ENCODE measurements at regions not wholly inside any gene's neighbourhood (a gene's known extent, or its start where the extent isn't known, plus 50 kb on each side); places are given as distances from the start of the nearest gene placed in this dataset.

- Histone ChIP-seq H3K9me3 (ENCODE audit: low read depth, low read length) (no peaks in the 10 kb centered on the region), H3K79me2 (ENCODE audit: insufficient read depth, low read length) (no peaks in the 10 kb centered on the region), H3K4me1 (ENCODE audit: insufficient read depth, low read length) (no peaks in the 10 kb centered on the region), H3K4me3 (ENCODE audit: insufficient read depth, low read length) (no peak overlapping the region), H2AFZ (ENCODE audit: low read length) (no peak overlapping the region), H3K4me2 (ENCODE audit: insufficient read depth, low read length) (no peak overlapping the region), H3K27me3 (ENCODE audit: insufficient read depth, low read length) (peaks cover 16% of the 10 kb centered on the region), H3K36me3 (ENCODE audit: insufficient read depth, low read length) (no peaks in the 10 kb centered on the region), H3K27ac (ENCODE audit: low read depth, low read length) (no peak overlapping the region), H4K20me1 (ENCODE audit: insufficient read depth, low read length) (no peaks in the 10 kb centered on the region)
- TF ChIP-seq, protein P1, sequence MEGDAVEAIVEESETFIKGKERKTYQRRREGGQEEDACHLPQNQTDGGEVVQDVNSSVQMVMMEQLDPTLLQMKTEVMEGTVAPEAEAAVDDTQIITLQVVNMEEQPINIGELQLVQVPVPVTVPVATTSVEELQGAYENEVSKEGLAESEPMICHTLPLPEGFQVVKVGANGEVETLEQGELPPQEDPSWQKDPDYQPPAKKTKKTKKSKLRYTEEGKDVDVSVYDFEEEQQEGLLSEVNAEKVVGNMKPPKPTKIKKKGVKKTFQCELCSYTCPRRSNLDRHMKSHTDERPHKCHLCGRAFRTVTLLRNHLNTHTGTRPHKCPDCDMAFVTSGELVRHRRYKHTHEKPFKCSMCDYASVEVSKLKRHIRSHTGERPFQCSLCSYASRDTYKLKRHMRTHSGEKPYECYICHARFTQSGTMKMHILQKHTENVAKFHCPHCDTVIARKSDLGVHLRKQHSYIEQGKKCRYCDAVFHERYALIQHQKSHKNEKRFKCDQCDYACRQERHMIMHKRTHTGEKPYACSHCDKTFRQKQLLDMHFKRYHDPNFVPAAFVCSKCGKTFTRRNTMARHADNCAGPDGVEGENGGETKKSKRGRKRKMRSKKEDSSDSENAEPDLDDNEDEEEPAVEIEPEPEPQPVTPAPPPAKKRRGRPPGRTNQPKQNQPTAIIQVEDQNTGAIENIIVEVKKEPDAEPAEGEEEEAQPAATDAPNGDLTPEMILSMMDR (IDR thresholded peaks at IDR 0.05; ENCODE audit: extremely low read depth, low read depth, low read length), result no peak
- DNase-seq (ENCODE audit: insufficient read length, low spot score, missing footprints), result no peak
Observed at GRCh38 chr7:7014827-7015595, 167.3 kb upstream of the C1GALT1 start.

DNA sequence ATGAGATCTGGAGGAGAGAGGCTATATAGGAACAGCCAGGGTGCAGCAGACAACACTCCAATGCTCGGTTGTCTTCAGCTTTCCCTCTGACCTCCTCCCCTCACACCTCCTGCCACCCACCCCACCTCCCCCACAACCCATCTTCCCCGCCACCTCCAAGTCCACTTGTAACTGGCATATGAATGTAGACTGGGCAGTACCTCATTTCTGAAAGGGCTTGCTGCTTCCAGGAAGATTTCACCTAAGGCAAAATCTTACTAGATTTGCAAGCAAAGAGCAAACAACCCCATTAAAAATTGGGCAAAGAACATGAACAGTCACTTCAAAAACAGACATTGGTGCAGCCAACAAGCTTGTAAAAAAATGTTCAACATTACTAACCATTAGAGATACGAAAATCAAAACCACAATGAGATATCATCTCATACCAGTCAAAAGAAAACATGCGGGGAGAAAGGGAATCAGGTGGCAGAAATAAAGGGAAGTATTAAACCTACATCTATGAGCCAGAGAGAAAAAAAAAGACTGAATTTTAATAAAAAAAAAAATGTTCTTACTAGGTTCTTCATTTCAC, 164.6 kb upstream of the C1GALT1 start:
- no peak overlapping the region for H2AFZ ChIP-seq (ENCODE audit: low read length)
- peaks cover 9% of the 10 kb centered on the region for H3K27me3 ChIP-seq (ENCODE audit: insufficient read depth, low read length)
- no peak overlapping the region for H3K4me2 ChIP-seq (ENCODE audit: insufficient read depth, low read length)
- no peaks in the 10 kb centered on the region for H3K36me3 ChIP-seq (ENCODE audit: insufficient read depth, low read length)
- no peak overlapping the region for H3K27ac ChIP-seq (ENCODE audit: low read depth, low read length)
- H4K20me1 ChIP-seq (ENCODE audit: insufficient read depth, low read length), result no peaks in the 10 kb centered on the region
- no peak overlapping the region for H3K4me3 ChIP-seq (ENCODE audit: insufficient read depth, low read length)
- DNase-seq (ENCODE audit: insufficient read length, low spot score, missing footprints), result no peak
- H3K9me3 ChIP-seq (ENCODE audit: low read depth, low read length), result no peaks in the 10 kb centered on the region
- H3K79me2 ChIP-seq (ENCODE audit: insufficient read depth, low read length), result no peaks in the 10 kb centered on the region
- TF ChIP-seq, protein P1 (IDR thresholded peaks at IDR 0.05; ENCODE audit: extremely low read depth, low read depth, low read length), result no peak
- H3K4me1 ChIP-seq (ENCODE audit: insufficient read depth, low read length), result no peaks in the 10 kb centered on the region

GRCh38 chr7:7018290-7018689, 164.1 kb upstream of the C1GALT1 start:
- no peak for DNase-seq (ENCODE audit: insufficient read length, low spot score, missing footprints)
- no peak overlapping the region for H2AFZ ChIP-seq (ENCODE audit: low read length)
- H3K4me3 ChIP-seq (ENCODE audit: insufficient read depth, low read length), result no peak overlapping the region
- H4K20me1 ChIP-seq (ENCODE audit: insufficient read depth, low read length), result no peaks in the 10 kb centered on the region
- H3K79me2 ChIP-seq (ENCODE audit: insufficient read depth, low read length), result no peaks in the 10 kb centered on the region
- H3K4me1 ChIP-seq (ENCODE audit: insufficient read depth, low read length), result no peaks in the 10 kb centered on the region
- no peaks in the 10 kb centered on the region for H3K9me3 ChIP-seq (ENCODE audit: low read depth, low read length)
- no peak overlapping the region for H3K4me2 ChIP-seq (ENCODE audit: insufficient read depth, low read length)
- peaks cover 4% of the 10 kb centered on the region for H3K27me3 ChIP-seq (ENCODE audit: insufficient read depth, low read length)
- H3K27ac ChIP-seq (ENCODE audit: low read depth, low read length), result no peak overlapping the region
- TF ChIP-seq, protein P1 (IDR thresholded peaks at IDR 0.05; ENCODE audit: extremely low read depth, low read depth, low read length), result no peak
- no peaks in the 10 kb centered on the region for H3K36me3 ChIP-seq (ENCODE audit: insufficient read depth, low read length)

- peaks cover 3% of the 10 kb centered on the region for H3K27me3 ChIP-seq (ENCODE audit: insufficient read depth, low read length)
- no peak overlapping the region for H3K27ac ChIP-seq (ENCODE audit: low read depth, low read length)
- H3K9me3 ChIP-seq (ENCODE audit: low read depth, low read length), result no peaks in the 10 kb centered on the region
- H3K79me2 ChIP-seq (ENCODE audit: insufficient read depth, low read length), result no peaks in the 10 kb centered on the region
- no peak overlapping the region for H3K4me2 ChIP-seq (ENCODE audit: insufficient read depth, low read length)
- no peak overlapping the region for H2AFZ ChIP-seq (ENCODE audit: low read length)
- DNase-seq (ENCODE audit: insufficient read length, low spot score, missing footprints), result no peak
- H3K36me3 ChIP-seq (ENCODE audit: insufficient read depth, low read length), result no peaks in the 10 kb centered on the region
- H3K4me3 ChIP-seq (ENCODE audit: insufficient read depth, low read length), result no peak overlapping the region
- no peaks in the 10 kb centered on the region for H3K4me1 ChIP-seq (ENCODE audit: insufficient read depth, low read length)
- TF ChIP-seq, protein P1 (IDR thresholded peaks at IDR 0.05; ENCODE audit: extremely low read depth, low read depth, low read length), result no peak
- H4K20me1 ChIP-seq (ENCODE audit: insufficient read depth, low read length), result no peaks in the 10 kb centered on the region
Observed at GRCh38 chr7:7032221-7032620, 150.1 kb upstream of the C1GALT1 start.
